Spleen (tissue), 7 donors: ENCODE measurements at regions not wholly inside any gene's neighbourhood (a gene's known extent, or its start where the extent isn't known, plus 50 kb on each side); places are given as distances from the start of the nearest gene placed in this dataset.

Source experiments
- CTCF ChIP-seq, 11 experiments: fragments of 200-600 bp in 7 of 11; fragments of 450-650 bp in 4 of 11; sonication (generic) in 4 of 11; IDR thresholded peaks in 8 of 11; conservative IDR thresholded peaks in 3 of 11; 1 replicate in 7 of 11; 2 replicates in 4 of 11; pipeline versions ENCODE4 v1.4.0 to v1.8.0; 2016 to 2021; ENCODE audit warnings: antibody characterized with exemption in 11 of 11, inconsistent platforms in 4 of 11, mild to moderate bottlenecking in 1 of 11
- POLR2AphosphoS5 ChIP-seq, 3 donors: sonication (generic); formaldehyde crosslinking; IDR thresholded peaks; one replicate each; pipeline ENCODE4 v1.5.1; 2017; ENCODE audit warnings: antibody characterized with exemption in 3 of 3
- donor health status: DM: no; HTN: no; CAD: no; lungs with moderate emphysema.
- donor health status: DM: no; HTN: no; CAD: no.
- donor health status: DM: no; HTN: no; CAD: no.

GRCh38 chr4:106854569-106855351 lies 181.4 kb downstream of the DKK2 start:
- TF ChIP-seq CTCF (IDR thresholded peaks at IDR 0.05 in 8 of 11, conservative IDR thresholded peaks at IDR 0.05 in 3 of 11) (no peak), POLR2AphosphoS5 (IDR thresholded peaks at IDR 0.05) (no peak)
